ENCODE measurements at regions not wholly inside any gene's neighbourhood (a gene's known extent, or its start where the extent isn't known, plus 50 kb on each side); places are given as distances from the start of the nearest gene placed in this dataset.

DNA sequence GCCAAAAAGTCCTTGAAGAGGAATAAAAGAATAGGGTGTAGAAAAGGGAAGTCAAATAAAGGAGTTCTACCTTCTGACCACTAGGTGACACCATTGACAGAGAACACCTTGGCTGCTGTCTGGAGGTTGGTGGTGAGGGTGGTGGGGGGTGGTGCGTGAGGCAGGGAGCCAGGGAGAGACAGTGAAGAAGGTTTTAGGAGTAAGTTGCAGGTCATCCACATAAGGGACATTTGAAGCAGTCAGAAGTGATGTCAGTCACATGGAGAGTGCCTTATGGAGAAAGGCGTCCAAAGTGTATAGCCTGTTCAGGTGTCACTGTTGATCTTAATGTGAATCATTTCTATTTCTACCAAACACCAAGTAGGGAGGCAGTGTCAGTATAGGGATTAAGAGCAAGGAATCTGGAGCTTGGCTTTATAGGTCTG is 279.3 kb upstream of the DDHD1 start:
- in situ Hi-C loops (cut with HindIII; ENCODE audit: low sequenced_read_pairs), result no loop called here

GRCh38 chr14:53430870-53431269 is 277.7 kb upstream of the DDHD1 start:
- in situ Hi-C loops (cut with HindIII; ENCODE audit: low sequenced_read_pairs), result no loop called here

DNA sequence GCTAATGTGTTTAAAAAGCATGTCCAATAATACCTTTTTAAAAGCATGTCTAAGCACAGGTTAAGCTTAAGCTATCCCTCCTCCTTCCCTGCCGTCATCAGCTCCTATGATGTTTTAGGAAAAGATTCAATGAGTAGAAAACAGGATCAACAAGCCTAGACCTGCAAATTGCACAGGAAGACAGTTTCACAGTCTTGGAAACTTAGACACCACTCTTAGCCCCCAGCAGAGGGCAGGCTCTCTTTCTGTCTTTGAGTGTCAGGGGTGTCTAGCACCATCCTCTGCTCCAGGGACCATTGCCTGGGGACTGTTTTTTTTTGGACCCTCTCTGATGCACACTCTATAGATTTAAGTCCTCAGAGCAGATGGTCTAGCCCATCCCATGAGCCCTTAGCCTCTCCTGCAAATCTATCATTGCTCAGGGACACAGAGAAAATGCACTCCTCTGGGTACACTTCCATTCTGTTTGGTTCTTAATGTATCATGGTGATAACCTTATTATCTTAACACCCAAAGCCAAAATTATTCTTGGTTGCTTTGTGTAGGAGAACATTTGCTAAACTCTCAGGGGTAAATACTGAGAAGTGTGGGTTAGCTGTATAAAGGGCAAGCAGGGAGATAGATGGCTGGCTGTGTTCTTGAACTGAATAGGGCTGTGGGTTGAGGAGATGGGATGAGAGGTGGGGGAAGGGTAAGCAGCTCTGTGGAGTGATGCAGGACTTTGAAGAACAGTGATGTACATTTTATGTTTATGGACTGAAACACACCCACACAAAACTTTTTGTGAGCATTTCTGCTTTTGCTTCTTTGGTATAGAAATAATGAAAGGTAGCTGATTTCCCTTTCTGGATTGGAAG is 259.9 kb upstream of the DDHD1 start:
- in situ Hi-C loops (cut with HindIII; ENCODE audit: low sequenced_read_pairs), result no loop called here

- in situ Hi-C loops (cut with HindIII; ENCODE audit: low sequenced_read_pairs), result no loop called here
Observed at GRCh38 chr14:53411125-53411524, 258.0 kb upstream of the DDHD1 start.

GRCh38 chr14:53409969-53410368 is 256.8 kb upstream of the DDHD1 start:
- in situ Hi-C loops (cut with HindIII; ENCODE audit: low sequenced_read_pairs), result no loop called here

DNA sequence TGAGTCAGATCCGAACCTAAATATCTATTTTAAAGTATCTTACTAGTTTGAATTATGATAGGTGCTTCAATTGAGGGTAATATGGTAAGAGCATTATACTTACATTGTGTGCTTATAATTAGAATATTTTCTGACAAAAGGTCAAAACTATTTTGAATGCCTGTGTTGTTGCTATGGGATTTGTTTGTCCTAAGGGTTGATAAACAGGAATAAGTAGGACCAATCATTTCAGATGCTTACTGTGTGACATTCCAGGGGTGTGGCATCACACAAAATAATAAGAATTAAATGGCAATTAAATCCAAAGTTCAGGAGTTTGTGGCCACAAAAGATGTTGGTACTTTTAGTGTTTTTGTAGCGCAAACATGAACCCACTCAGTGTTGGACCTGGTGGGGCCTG is 256.2 kb upstream of the DDHD1 start:
- in situ Hi-C loops (cut with HindIII; ENCODE audit: low sequenced_read_pairs), result no loop called here

DNA sequence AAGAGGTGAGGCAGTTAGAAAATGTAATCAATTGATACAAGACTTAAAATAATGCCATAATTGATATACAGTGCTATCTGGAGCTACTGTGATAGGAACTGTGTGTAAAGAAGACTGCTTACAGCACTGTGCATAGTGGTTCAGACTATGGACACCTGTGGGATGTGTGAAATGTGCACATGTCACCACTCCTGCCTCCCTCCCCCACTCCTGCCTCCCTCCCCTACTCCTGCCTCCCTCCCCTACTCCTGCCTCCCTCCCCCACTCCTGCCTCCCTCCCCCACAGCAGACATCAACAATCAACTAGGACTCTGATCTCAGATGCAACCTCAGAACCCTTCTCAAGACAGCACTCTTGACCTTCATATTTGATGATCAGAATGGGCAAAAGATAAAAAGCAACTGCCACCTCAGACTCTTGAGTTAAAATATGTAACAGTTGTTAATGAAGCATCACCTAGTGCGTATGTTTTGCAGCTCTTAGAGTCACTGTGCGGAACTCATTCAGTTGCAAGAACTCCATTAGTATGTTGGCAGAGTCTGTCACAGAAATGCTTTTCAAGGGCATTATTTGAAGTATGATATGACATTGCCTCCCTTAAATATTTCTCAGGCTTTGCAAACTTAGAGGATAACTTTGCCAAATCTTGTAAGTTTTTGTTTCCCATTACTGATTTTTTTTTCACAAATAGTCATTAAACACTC is 255.2 kb upstream of the DDHD1 start:
- in situ Hi-C loops (cut with HindIII; ENCODE audit: low sequenced_read_pairs), result no loop called here

DNA sequence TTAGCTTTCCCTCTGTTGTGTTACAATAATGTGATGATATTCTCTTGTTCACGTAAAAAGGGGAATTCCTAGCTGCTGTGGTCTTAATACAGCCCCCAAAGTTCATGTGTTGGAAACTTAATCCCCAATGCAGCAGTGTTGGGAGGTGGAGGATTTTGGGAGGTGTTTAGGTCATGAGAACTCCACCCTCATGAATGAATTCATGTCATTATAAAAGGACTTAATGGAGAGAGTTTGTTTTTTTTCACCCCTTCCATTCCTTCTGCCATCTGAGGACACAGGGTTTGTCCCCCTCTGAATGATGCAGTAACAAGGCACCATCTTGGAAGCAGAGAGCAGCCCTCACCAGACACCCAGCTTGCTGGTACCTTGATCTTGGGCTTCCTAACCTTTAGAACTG is 253.4 kb upstream of the DDHD1 start:
- in situ Hi-C loops (cut with HindIII; ENCODE audit: low sequenced_read_pairs), result no loop called here

GRCh38 chr14:53401646-53402045 is 248.5 kb upstream of the DDHD1 start:
- in situ Hi-C loops (cut with HindIII; ENCODE audit: low sequenced_read_pairs), result no loop called here

DNA sequence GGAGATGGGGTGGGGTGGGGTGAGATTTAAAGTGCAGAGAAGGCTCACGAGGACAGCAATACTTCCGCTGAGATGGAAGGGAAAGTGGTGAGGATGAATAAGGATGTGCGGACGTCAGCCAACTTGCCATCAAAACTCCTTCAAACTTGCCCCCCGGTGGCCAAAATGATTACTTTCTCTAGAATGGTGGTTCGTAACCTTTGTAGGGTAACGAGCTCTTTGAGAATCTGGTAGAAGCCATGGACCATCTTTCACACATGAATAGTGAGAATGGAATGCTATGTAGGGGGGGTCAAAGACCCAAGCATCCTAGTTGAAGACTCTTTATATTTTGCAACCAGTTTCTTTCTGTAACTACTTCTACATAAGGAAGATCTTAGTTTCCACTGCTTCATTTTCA is 245.9 kb upstream of the DDHD1 start:
- in situ Hi-C loops (cut with HindIII; ENCODE audit: low sequenced_read_pairs), result loop anchor here (10.0 kb wide), 1 partner anchor 64 kb away; no protein-coding TSS in a partner anchor

- in situ Hi-C loops (cut with HindIII; ENCODE audit: low sequenced_read_pairs), result loop anchor here (10.0 kb wide), 1 partner anchor 64 kb away; no protein-coding TSS in a partner anchor
Observed at GRCh38 chr14:53398616-53399015, 245.5 kb upstream of the DDHD1 start.

- in situ Hi-C loops (cut with HindIII; ENCODE audit: low sequenced_read_pairs), result loop anchor here (10.0 kb wide), 1 partner anchor 60 kb away; no protein-coding TSS in a partner anchor
Observed at GRCh38 chr14:53395267-53395666, 242.1 kb upstream of the DDHD1 start.

DNA sequence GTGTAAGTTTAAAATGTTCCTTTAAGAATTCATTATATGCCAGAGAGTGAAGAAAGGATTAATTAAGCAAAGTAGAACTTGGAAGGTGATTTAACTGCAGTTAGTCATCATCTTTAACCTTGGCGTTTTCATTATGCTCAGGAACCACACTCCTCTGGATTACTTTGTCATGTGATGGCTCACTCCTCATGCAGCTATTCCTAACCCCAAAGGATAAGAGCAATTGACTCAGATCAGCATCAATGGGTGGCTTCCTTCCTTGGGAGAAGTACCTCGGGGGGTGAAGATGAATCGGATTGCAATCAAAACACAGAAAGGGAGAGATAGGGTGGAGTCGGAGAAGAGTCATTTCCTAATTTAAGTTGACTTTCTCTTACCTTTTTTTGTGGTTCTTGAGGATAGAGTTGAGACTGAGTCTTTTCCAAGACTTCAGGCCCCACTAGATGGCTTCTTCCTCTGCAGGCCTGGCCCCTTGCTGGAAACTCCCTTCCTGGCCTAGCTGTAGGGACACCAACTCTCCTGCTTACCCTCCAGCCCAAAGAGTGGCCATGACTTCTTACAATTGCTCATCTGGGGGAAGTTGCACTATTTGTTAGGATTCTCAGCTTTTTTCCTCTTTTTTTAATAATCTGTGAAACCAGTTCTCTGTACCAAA is 238.6 kb upstream of the DDHD1 start:
- in situ Hi-C loops (cut with HindIII; ENCODE audit: low sequenced_read_pairs), result loop anchor here (10.0 kb wide), 1 partner anchor 57 kb away; no protein-coding TSS in a partner anchor

DNA sequence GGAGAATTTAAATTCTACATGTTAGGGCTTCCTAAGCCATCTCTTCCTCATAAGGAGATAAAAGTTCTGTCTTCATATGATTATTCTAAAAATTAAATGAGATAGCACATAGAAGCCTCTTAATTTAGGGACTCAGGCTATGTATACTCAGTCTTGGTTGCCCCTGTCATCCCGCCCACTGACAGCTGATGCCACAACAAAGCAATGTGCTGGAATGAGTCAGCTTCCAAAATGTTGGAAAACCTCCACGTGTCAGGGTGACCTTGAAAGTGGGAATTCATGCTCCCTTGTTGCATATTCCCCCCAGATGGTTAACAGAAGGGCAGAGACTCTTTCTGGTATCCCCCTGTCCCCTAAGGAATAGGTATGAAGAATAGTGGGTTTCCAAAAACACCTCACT is 238.0 kb upstream of the DDHD1 start:
- in situ Hi-C loops (cut with HindIII; ENCODE audit: low sequenced_read_pairs), result loop anchor here (10.0 kb wide), 1 partner anchor 56 kb away; no protein-coding TSS in a partner anchor

GRCh38 chr14:53390008-53390407 is 236.9 kb upstream of the DDHD1 start:
- in situ Hi-C loops (cut with HindIII; ENCODE audit: low sequenced_read_pairs), result loop anchor here (10.0 kb wide), 1 partner anchor 55 kb away; no protein-coding TSS in a partner anchor

DNA sequence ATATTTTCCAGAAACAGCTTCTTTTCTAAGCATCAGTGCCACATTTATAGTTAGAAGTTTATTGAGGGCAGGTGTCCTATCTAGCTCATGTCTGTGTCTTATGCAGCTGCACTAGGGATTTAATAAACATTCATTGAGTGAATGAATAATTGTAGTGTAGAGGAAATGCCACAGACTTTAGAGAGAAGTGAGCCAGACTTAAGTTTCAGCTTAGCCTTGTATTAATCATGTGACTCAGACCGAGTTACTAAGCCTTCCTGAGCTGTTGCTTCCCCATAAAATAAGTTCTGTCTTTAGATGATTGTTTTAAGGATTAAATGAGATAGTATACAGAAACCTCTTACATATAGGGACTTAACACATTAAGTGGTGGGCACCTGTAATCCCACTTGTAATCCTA is 236.1 kb upstream of the DDHD1 start:
- in situ Hi-C loops (cut with HindIII; ENCODE audit: low sequenced_read_pairs), result no loop called here

DNA sequence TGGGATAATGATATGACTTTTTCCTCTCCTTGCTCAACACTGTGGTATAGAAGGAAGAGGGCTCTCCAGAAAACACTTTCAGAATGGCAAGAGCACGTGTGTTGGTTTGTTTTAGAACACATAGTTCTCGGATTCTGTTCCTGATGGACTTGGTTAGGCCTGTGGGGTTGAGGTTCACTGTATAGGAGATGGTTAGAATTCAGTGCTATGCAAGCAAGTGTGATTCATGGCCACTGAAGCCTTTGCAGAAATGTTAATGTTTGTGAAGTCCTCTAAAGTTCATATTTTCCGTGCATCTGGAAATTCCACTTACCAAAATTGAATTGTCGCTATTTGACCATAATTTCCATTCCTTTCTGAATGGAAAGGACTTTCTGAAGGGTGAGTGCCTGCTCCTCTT is 233.2 kb upstream of the DDHD1 start:
- in situ Hi-C loops (cut with HindIII; ENCODE audit: low sequenced_read_pairs), result no loop called here

- in situ Hi-C loops (cut with HindIII; ENCODE audit: low sequenced_read_pairs), result no loop called here
Observed at GRCh38 chr14:53384536-53384935, 231.4 kb upstream of the DDHD1 start.

- in situ Hi-C loops (cut with HindIII; ENCODE audit: low sequenced_read_pairs), result no loop called here
Observed at GRCh38 chr14:53384073-53384472, 230.9 kb upstream of the DDHD1 start.

DNA sequence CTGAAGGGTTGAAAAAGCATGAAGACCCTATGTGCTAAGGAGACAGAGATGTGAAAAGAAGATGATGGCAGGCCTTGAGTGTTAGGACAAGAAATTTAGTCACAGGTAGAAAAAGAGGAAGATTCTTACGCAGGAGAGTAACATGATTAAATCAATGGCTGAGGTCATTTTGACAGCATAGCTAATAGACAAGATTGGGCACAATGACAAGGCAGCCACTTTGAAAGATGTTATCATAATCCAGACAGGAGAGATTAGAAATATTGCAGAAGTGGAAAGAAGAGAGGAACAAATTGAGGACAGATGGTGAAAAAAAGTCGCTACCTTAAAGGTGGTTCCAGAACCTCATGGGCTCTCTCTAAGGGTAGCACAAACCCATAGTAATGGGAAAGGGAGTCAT is 228.8 kb upstream of the DDHD1 start:
- in situ Hi-C loops (cut with HindIII; ENCODE audit: low sequenced_read_pairs), result no loop called here

- in situ Hi-C loops (cut with HindIII; ENCODE audit: low sequenced_read_pairs), result no loop called here
Observed at GRCh38 chr14:53380867-53381225, 227.7 kb upstream of the DDHD1 start.
